ENCODE measurements at regions not wholly inside any gene's neighbourhood (a gene's known extent, or its start where the extent isn't known, plus 50 kb on each side); places are given as distances from the start of the nearest gene placed in this dataset.

GRCh38 chr7:7110706-7111105 lies 71.6 kb upstream of the C1GALT1 start:
- TF ChIP-seq CTCF (IDR thresholded peaks at IDR 0.05; ENCODE audit: extremely low read depth, low read depth, low read length): no peak
- Histone ChIP-seq H3K36me3 (ENCODE audit: insufficient read depth, low read length) (no peaks in the 10 kb centered on the region), H3K4me2 (ENCODE audit: insufficient read depth, low read length) (no peak overlapping the region), H3K27me3 (ENCODE audit: insufficient read depth, low read length) (no peaks in the 10 kb centered on the region), H2AFZ (ENCODE audit: low read length) (peak overlapping the region; percentile 36), H3K9me3 (ENCODE audit: low read depth, low read length) (no peaks in the 10 kb centered on the region), H4K20me1 (ENCODE audit: insufficient read depth, low read length) (no peaks in the 10 kb centered on the region), H3K27ac (ENCODE audit: low read depth, low read length) (no peak overlapping the region), H3K4me3 (ENCODE audit: insufficient read depth, low read length) (no peak overlapping the region), H3K4me1 (ENCODE audit: insufficient read depth, low read length) (no peaks in the 10 kb centered on the region), H3K79me2 (ENCODE audit: insufficient read depth, low read length) (no peaks in the 10 kb centered on the region)
- DNase-seq (ENCODE audit: insufficient read length, low spot score, missing footprints): no peak

- H3K4me3 ChIP-seq (ENCODE audit: insufficient read depth, low read length): no peak overlapping the region
- no peaks in the 10 kb centered on the region for H3K4me1 ChIP-seq (ENCODE audit: insufficient read depth, low read length)
- H3K9me3 ChIP-seq (ENCODE audit: low read depth, low read length): no peaks in the 10 kb centered on the region
- DNase-seq (ENCODE audit: insufficient read length, low spot score, missing footprints): no peak
- no peaks in the 10 kb centered on the region for H4K20me1 ChIP-seq (ENCODE audit: insufficient read depth, low read length)
- H3K79me2 ChIP-seq (ENCODE audit: insufficient read depth, low read length): no peaks in the 10 kb centered on the region
- no peak overlapping the region for H3K4me2 ChIP-seq (ENCODE audit: insufficient read depth, low read length)
- no peaks in the 10 kb centered on the region for H3K27me3 ChIP-seq (ENCODE audit: insufficient read depth, low read length)
- no peak overlapping the region for H3K27ac ChIP-seq (ENCODE audit: low read depth, low read length)
- no peaks in the 10 kb centered on the region for H3K36me3 ChIP-seq (ENCODE audit: insufficient read depth, low read length)
- TF ChIP-seq CTCF (IDR thresholded peaks at IDR 0.05; ENCODE audit: extremely low read depth, low read depth, low read length): no peak
- no peak overlapping the region for H2AFZ ChIP-seq (ENCODE audit: low read length)
Observed at GRCh38 chr7:7112868-7113267, 69.5 kb upstream of the C1GALT1 start.

- Histone ChIP-seq H3K27me3 (ENCODE audit: insufficient read depth, low read length) (no peaks in the 10 kb centered on the region), H2AFZ (ENCODE audit: low read length) (peak overlapping the region; percentile 69), H3K27ac (ENCODE audit: low read depth, low read length) (no peak overlapping the region), H3K79me2 (ENCODE audit: insufficient read depth, low read length) (no peaks in the 10 kb centered on the region), H3K4me2 (ENCODE audit: insufficient read depth, low read length) (peak overlapping the region; percentile 26), H3K36me3 (ENCODE audit: insufficient read depth, low read length) (no peaks in the 10 kb centered on the region), H3K4me3 (ENCODE audit: insufficient read depth, low read length) (no peak overlapping the region), H4K20me1 (ENCODE audit: insufficient read depth, low read length) (no peaks in the 10 kb centered on the region), H3K4me1 (ENCODE audit: insufficient read depth, low read length) (no peaks in the 10 kb centered on the region), H3K9me3 (ENCODE audit: low read depth, low read length) (no peaks in the 10 kb centered on the region)
- TF ChIP-seq CTCF (IDR thresholded peaks at IDR 0.05; ENCODE audit: extremely low read depth, low read depth, low read length): no peak
- no peak for DNase-seq (ENCODE audit: insufficient read length, low spot score, missing footprints)
Observed at GRCh38 chr7:7114575-7115291, 67.6 kb upstream of the C1GALT1 start.

GRCh38 chr7:7117935-7118586 lies 64.3 kb upstream of the C1GALT1 start:
- Histone ChIP-seq H3K4me1 (ENCODE audit: insufficient read depth, low read length) (peaks cover 14% of the 10 kb centered on the region), H3K9me3 (ENCODE audit: low read depth, low read length) (no peaks in the 10 kb centered on the region), H3K79me2 (ENCODE audit: insufficient read depth, low read length) (no peaks in the 10 kb centered on the region), H3K4me2 (ENCODE audit: insufficient read depth, low read length) (no peak overlapping the region), H2AFZ (ENCODE audit: low read length) (no peak overlapping the region), H4K20me1 (ENCODE audit: insufficient read depth, low read length) (no peaks in the 10 kb centered on the region), H3K27me3 (ENCODE audit: insufficient read depth, low read length) (no peaks in the 10 kb centered on the region), H3K27ac (ENCODE audit: low read depth, low read length) (no peak overlapping the region), H3K4me3 (ENCODE audit: insufficient read depth, low read length) (no peak overlapping the region), H3K36me3 (ENCODE audit: insufficient read depth, low read length) (no peaks in the 10 kb centered on the region)
- no peak for DNase-seq (ENCODE audit: insufficient read length, low spot score, missing footprints)
- no peak for TF ChIP-seq CTCF (IDR thresholded peaks at IDR 0.05; ENCODE audit: extremely low read depth, low read depth, low read length)
